ENCODE measurements at regions not wholly inside any gene's neighbourhood (a gene's known extent, or its start where the extent isn't known, plus 50 kb on each side); places are given as distances from the start of the nearest gene placed in this dataset.

- Histone ChIP-seq H3K27me3 (ENCODE audit: control insufficient read depth, insufficient read depth, low read length) (peaks cover 9% of the 10 kb centered on the region), H3K4me3 (ENCODE audit: low read depth, low read length) (no peak overlapping the region), H3K9me3 (ENCODE audit: control insufficient read depth, insufficient read depth, low read length) (no peaks in the 10 kb centered on the region), H3K27ac (ENCODE audit: low read depth, low read length) (no peak overlapping the region)
- no peak for DNase-seq (ENCODE audit: low read depth, low spot score)
- ChIA-PET POLR2A (no interaction called here), CTCF (no interaction called here)
- TF ChIP-seq CTCF (IDR thresholded peaks at IDR 0.05; ENCODE audit: low read depth, low read length), result no peak
These were observed 168.7 kb upstream of the BMPER start for GRCh38 chr7:33736521-33737221.

GRCh38 chr7:33738260-33738935, 166.9 kb upstream of the BMPER start:
- DNase-seq (ENCODE audit: low read depth, low spot score), result no peak
- ChIA-PET CTCF (interaction anchor here (1.0 to 1.6 kb wide), 3 partner anchors 21 to 157 kb away, joined by 3 to 4 read pairs (median 3); no protein-coding TSS in a partner anchor), POLR2A (no interaction called here)
- Histone ChIP-seq H3K27me3 (ENCODE audit: control insufficient read depth, insufficient read depth, low read length) (peaks cover 9% of the 10 kb centered on the region), H3K9me3 (ENCODE audit: control insufficient read depth, insufficient read depth, low read length) (no peaks in the 10 kb centered on the region), H3K4me3 (ENCODE audit: low read depth, low read length) (no peak overlapping the region), H3K27ac (ENCODE audit: low read depth, low read length) (no peak overlapping the region)
- TF ChIP-seq CTCF (IDR thresholded peaks at IDR 0.05; ENCODE audit: low read depth, low read length), result no peak

- Histone ChIP-seq H3K9me3 (ENCODE audit: control insufficient read depth, insufficient read depth, low read length) (no peaks in the 10 kb centered on the region), H3K4me3 (ENCODE audit: low read depth, low read length) (no peak overlapping the region), H3K27ac (ENCODE audit: low read depth, low read length) (peak overlapping the region; percentile 13), H3K27me3 (ENCODE audit: control insufficient read depth, insufficient read depth, low read length) (peaks cover 6% of the 10 kb centered on the region)
- POLR2A ChIA-PET, result no interaction called here
- no peak for TF ChIP-seq CTCF (IDR thresholded peaks at IDR 0.05; ENCODE audit: low read depth, low read length)
- no peak for DNase-seq (ENCODE audit: low read depth, low spot score)
- CTCF ChIA-PET, result interaction anchor here (0.6 to 1.3 kb wide), 3 partner anchors 22 to 260 kb away, joined by 3 to 5 read pairs (median 3); no protein-coding TSS in a partner anchor
These were observed 166.1 kb upstream of the BMPER start for GRCh38 chr7:33739286-33739685.

GRCh38 chr7:33742521-33742920, 162.8 kb upstream of the BMPER start:
- Histone ChIP-seq H3K9me3 (ENCODE audit: control insufficient read depth, insufficient read depth, low read length) (no peaks in the 10 kb centered on the region), H3K27ac (ENCODE audit: low read depth, low read length) (peak overlapping the region; percentile 66), H3K4me3 (ENCODE audit: low read depth, low read length) (no peak overlapping the region), H3K27me3 (ENCODE audit: control insufficient read depth, insufficient read depth, low read length) (no peaks in the 10 kb centered on the region)
- ChIA-PET CTCF (interaction anchor here (1.2 kb wide), 1 partner anchor 25 kb away, joined by 3 read pairs; no protein-coding TSS in a partner anchor), POLR2A (no interaction called here)
- TF ChIP-seq CTCF (IDR thresholded peaks at IDR 0.05; ENCODE audit: low read depth, low read length), result no peak
- DNase-seq (ENCODE audit: low read depth, low spot score), result no peak

Measured in AG04450 (cell line).